ENCODE measurements at regions not wholly inside any gene's neighbourhood (a gene's known extent, or its start where the extent isn't known, plus 50 kb on each side); places are given as distances from the start of the nearest gene placed in this dataset.

- DNase-seq (ENCODE audit: low read depth, low spot score) = peak; percentile 1
These were observed 73.1 kb upstream of the FMR1 start for GRCh38 chrX:147838465-147839131.

- DNase-seq (ENCODE audit: low read depth, low spot score) = peak; percentile 10
These were observed 65.0 kb upstream of the FMR1 start for GRCh38 chrX:147846676-147847075.

GRCh38 chrX:147847999-147848398, 63.7 kb upstream of the FMR1 start:
- DNase-seq (ENCODE audit: low read depth, low spot score) = peak; percentile 29

DNA sequence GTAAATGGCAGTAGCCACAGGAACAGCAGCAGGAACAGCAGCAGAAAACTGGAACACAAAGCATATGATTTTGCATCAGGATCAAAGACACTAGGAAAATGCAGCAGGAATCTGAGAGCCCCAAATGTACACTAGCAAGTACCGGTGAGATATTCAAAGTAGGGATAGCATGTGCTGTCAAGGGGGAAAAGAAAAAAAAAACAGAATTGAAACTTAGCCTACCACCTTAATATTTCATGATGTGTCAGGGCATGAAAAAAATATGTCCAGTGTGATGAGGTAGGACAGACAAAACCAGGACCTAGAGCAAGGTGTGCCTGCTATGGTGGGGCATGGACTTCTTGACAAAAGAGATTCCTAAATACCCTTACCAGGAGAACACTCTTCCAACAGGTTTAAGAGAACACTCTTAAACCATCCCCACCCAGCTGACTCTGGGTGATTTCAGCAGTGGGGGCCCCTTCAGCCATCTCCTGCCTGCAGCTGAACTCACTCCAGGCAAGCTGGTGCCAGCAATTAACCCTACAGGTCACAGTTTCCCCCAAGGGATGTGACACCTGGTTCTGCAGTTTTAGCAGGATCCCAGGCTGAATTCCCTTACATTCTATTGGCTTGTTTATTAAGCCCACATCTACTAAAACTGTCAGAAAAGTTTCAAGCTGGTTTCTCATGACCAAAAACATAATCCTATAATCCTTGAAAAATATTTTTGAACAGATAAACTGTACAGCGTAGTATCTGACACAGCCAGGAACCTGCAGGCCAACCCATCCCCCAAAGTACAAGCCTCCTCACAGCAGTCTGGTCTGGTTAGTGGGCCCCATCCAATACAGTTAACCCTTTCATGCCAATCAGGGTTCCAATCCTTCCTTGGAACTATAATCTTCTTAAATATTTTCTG, 62.9 kb upstream of the FMR1 start:
- DNase-seq (ENCODE audit: low read depth, low spot score) = no peak

GRCh38 chrX:147850875-147851274, 60.8 kb upstream of the FMR1 start:
- DNase-seq (ENCODE audit: low read depth, low spot score) = no peak

- no peak for DNase-seq (ENCODE audit: low read depth, low spot score)
These were observed 58.0 kb upstream of the FMR1 start for GRCh38 chrX:147853701-147854100.

DNA sequence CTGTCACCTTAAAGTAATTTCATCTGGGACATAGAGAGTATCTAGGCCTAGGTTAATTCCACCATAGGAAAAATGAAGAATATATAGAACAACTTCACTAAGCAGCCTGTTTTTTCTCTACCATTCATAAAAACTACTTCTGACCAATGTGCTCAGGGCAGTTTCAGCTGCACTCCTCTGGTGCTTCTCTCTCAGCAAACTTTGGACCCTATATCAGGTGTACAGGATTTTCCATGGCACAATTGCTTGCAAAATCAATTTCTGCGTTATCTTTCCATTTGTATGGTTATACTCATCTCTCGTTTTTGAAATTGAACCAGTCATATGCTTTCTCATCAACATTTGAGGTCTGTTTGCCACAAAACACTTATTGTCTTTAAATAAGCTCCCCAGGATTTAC, 52.1 kb upstream of the FMR1 start:
- DNase-seq (ENCODE audit: low read depth, low spot score) = no peak
